Neural crest cell (in vitro differentiated cells): ENCODE measurements at regions not wholly inside any gene's neighbourhood (a gene's known extent, or its start where the extent isn't known, plus 50 kb on each side); places are given as distances from the start of the nearest gene placed in this dataset.

ENCODE experiments used
- DNase-seq: peaks from one replicate; pipeline ENCODE4 v3.0.0; 2021; ENCODE audit warnings: low read depth, mixed read lengths, low spot score
- H3K27ac Mint-ChIP-seq: one replicate; pipeline ENCODE4 v1.8.0; 2021; ENCODE audit warnings: mild to moderate bottlenecking, mixed read lengths; ENCODE audit not compliant: unreplicated experiment
- H3K27me3 Mint-ChIP-seq: 2 replicates; pipeline ENCODE4 v1.8.0; 2021; ENCODE audit warnings: low read depth, mild to moderate bottlenecking, mixed read lengths
- H3K36me3 Mint-ChIP-seq: 2 replicates; pipeline ENCODE4 v1.8.0; 2021; ENCODE audit warnings: low read depth, mild to moderate bottlenecking, mixed read lengths
- H3K4me1 Mint-ChIP-seq: 2 replicates; pipeline ENCODE4 v1.8.0; 2021; ENCODE audit warnings: mixed read lengths
- H3K4me3 Mint-ChIP-seq: one replicate; pipeline ENCODE4 v1.8.0; 2021; ENCODE audit warnings: mild to moderate bottlenecking, mixed read lengths
- H3K9me3 Mint-ChIP-seq: 2 replicates; pipeline ENCODE4 v1.8.0; 2021; ENCODE audit warnings: mixed read lengths
- CTCF ChIP-seq: fragments of 200-600 bp; sonication (generic); conservative IDR thresholded peaks from 2 replicates; pipeline ENCODE4 v1.5.0; 2021; ENCODE audit warnings: antibody characterized with exemption, mild to moderate bottlenecking

GRCh38 chr1:115467790-115468189, 129.7 kb upstream of the NGF start:
- no peak overlapping the region for H3K4me3 Mint-ChIP-seq
- H3K27me3 Mint-ChIP-seq = peaks cover 6% of the 10 kb centered on the region
- TF ChIP-seq CTCF = no peak
- no peaks in the 10 kb centered on the region for H3K9me3 Mint-ChIP-seq
- H3K27ac Mint-ChIP-seq = no peak overlapping the region
- no peaks in the 10 kb centered on the region for H3K4me1 Mint-ChIP-seq
- no peak for DNase-seq
- H3K36me3 Mint-ChIP-seq = no peaks in the 10 kb centered on the region

GRCh38 chr1:115467196-115467595, 129.1 kb upstream of the NGF start:
- no peak for TF ChIP-seq CTCF
- H3K9me3 Mint-ChIP-seq = no peaks in the 10 kb centered on the region
- peaks cover 4% of the 10 kb centered on the region for H3K27me3 Mint-ChIP-seq
- H3K27ac Mint-ChIP-seq = no peak overlapping the region
- no peaks in the 10 kb centered on the region for H3K36me3 Mint-ChIP-seq
- no peaks in the 10 kb centered on the region for H3K4me1 Mint-ChIP-seq
- H3K4me3 Mint-ChIP-seq = no peak overlapping the region
- DNase-seq = no peak

DNA sequence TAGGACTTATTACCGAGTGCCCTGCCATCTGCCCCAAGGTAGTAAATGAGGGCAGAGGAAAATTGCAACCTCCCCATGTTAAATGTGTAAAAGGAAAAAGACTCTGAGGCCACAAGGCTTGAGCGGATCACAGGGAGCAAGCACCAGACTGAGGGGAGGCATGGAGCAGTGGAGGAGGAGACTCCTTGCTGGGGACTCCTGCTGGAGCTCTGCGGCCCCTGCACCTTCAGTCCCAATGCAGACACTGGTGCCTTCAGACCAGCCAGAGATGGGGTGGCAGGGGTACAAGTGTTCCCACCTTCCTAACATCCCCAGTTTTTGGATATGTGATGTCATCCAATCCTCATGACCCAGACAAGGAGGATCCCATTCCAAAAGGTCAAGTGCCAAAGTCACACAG, 128.4 kb upstream of the NGF start:
- DNase-seq = no peak
- Mint-ChIP-seq H3K36me3 (no peaks in the 10 kb centered on the region), H3K27ac (no peak overlapping the region), H3K4me1 (no peaks in the 10 kb centered on the region), H3K4me3 (no peak overlapping the region), H3K27me3 (no peaks in the 10 kb centered on the region), H3K9me3 (no peaks in the 10 kb centered on the region)
- no peak for TF ChIP-seq CTCF

DNA sequence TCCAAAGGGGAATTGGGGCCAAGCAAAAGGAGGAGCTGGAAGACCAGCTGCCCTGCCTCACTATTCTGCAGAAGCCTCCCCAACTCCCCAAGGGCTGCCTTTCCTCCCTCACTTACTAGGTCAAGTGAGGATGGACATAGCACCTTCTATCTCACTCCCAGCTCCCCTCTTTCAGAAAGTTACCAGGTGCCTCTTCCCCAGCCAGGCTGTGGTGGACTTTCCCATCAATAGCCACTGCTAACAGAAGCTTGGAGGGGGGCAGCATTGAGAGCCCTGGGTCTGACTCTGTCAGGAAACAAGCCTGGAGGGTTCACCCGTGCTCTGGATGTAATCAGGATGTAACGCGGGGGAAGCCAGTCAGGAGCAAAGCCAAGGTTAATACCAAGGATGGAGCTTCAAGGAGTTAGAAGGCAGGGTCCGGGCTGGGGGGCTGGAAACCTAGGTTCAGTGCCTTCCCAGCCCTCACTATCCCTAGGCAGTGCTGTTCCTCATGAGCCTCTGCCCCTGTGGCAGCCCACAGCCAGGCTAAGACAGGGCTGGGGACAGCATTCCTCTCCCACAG, 127.8 kb upstream of the NGF start:
- Mint-ChIP-seq H3K9me3 (no peaks in the 10 kb centered on the region), H3K27me3 (no peaks in the 10 kb centered on the region), H3K27ac (no peak overlapping the region), H3K36me3 (no peaks in the 10 kb centered on the region), H3K4me3 (no peak overlapping the region), H3K4me1 (no peaks in the 10 kb centered on the region)
- no peak for DNase-seq
- no peak for TF ChIP-seq CTCF

DNA sequence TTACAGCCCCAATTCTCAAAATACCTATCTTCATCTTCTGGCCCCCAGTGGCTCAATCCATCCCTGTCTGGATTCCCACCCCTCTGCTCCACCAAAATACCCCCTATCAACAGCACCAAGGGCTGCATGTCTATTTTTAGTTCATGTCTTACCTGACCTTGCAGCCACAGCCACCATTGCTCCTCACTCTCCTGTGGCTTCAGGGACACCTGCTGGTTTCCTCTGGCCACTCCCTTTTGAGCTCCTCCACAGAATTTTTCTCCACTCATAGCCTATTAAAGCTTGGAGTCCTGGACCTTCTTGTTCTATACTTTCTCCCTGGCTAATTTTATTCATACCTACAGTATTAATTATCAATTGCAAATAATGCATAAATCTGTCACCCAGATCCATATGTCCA, 125.3 kb upstream of the NGF start:
- DNase-seq = no peak
- H3K36me3 Mint-ChIP-seq = no peaks in the 10 kb centered on the region
- no peaks in the 10 kb centered on the region for H3K9me3 Mint-ChIP-seq
- no peak overlapping the region for H3K27ac Mint-ChIP-seq
- TF ChIP-seq CTCF = no peak
- H3K4me1 Mint-ChIP-seq = no peaks in the 10 kb centered on the region
- H3K4me3 Mint-ChIP-seq = no peak overlapping the region
- peaks cover 2% of the 10 kb centered on the region for H3K27me3 Mint-ChIP-seq

DNA sequence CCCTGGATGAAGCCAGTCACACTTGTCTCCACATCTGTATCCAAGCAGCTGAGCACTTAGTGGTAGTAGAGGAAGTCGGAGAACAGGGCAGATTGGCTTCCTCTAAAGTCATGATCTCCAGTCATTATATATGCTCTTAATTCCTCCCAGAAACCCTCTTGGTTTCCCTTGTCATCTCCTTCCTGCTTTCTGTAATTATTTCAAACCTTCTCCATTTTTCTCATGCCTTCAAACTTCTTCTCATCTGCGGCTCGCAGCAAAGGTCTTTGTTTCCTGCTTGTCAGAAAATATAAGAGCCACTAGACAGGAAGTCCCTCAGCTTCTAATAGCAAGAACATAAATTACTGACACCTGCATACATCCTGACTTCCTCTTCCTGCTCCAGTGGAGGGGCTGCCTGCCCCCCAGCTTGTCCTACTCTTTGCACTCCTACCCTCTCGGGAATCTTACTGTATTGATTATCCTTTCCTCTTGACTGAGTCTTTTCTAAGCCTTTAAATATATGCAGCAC, 124.6 kb upstream of the NGF start:
- Mint-ChIP-seq H3K27ac (no peak overlapping the region), H3K27me3 (peaks cover 2% of the 10 kb centered on the region)
- no peak for TF ChIP-seq CTCF

More for the DNA sequence above, 124.6 kb upstream of the NGF start:
- DNase-seq = no peak
- Mint-ChIP-seq H3K36me3 (no peaks in the 10 kb centered on the region), H3K9me3 (no peaks in the 10 kb centered on the region), H3K4me1 (no peaks in the 10 kb centered on the region), H3K4me3 (no peak overlapping the region)
